K562 (cell line): ENCODE measurements at regions not wholly inside any gene's neighbourhood (a gene's known extent, or its start where the extent isn't known, plus 50 kb on each side); places are given as distances from the start of the nearest gene placed in this dataset.

Experiments used
- HDAC3 ChIP-seq: fragments of 450-650 bp; IDR thresholded peaks from 2 replicates; pipeline ENCODE4 v1.6.1; 2018; ENCODE audit warnings: borderline replicate concordance, mild to moderate bottlenecking, moderate library complexity; ENCODE audit not compliant: partially characterized antibody
- KLF13 ChIP-seq: fragments of 450-650 bp; IDR thresholded peaks from 2 replicates; pipeline ENCODE4 v1.6.1; 2016; ENCODE audit warnings: missing genetic modification characterization, low read depth, mild to moderate bottlenecking, missing compliant biosample characterization, moderate library complexity, borderline replicate concordance
- MTA2 ChIP-seq: fragments of 450-650 bp; IDR thresholded peaks from 2 replicates; pipeline ENCODE4 v1.6.1; 2016; ENCODE audit warnings: low read depth
- PPARD ChIP-seq: fragments of 250-450 bp; sonication (Bioruptor Pico); IDR thresholded peaks from 2 replicates; pipeline ENCODE4 v1.8.0; 2022; ENCODE audit warnings: inconsistent platforms, mild to moderate bottlenecking, moderate library complexity
- SMAD3 ChIP-seq: fragments of 450-650 bp; formaldehyde crosslinking; conservative IDR thresholded peaks from 2 replicates; pipeline ENCODE4 v1.4.0; 2020; ENCODE audit warnings: mild to moderate bottlenecking
- TGIF2 ChIP-seq: sonication (generic); formaldehyde crosslinking; IDR thresholded peaks from 2 replicates; pipeline ENCODE4 v1.8.1; 2022; ENCODE audit warnings: mild to moderate bottlenecking, missing genetic modification reagents, moderate library complexity
- YBX1 ChIP-seq: fragments of 450-650 bp; IDR thresholded peaks from 2 replicates; pipeline ENCODE4 v1.7.1; 2016; ENCODE audit warnings: mild to moderate bottlenecking
- TF ChIP-seq, protein P1 (sequence below): sonication (generic); formaldehyde crosslinking; IDR thresholded peaks from 2 replicates; pipeline ENCODE4 v1.8.1; 2023; ENCODE audit warnings: missing genetic modification reagents, mild to moderate bottlenecking, borderline replicate concordance

DNA sequence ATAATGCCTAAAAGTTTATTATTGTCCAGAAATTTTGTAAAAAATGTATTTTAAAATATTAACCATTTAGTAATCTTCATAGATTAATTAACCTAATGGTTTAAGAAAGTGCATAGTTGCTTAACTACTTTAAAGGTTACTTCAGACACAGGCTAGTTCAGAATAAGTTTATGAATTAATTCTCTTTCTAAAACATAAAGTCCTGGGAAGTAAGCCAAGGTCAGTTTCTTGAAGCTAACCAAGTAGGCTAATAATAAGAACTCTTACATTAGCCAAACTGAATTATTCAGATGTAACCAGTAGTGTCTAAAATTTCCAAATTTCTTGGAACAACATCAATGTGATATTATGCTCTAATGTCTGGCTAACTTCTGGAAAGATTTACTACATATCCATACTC is 790.4 kb downstream of the NCAM2 start (continued):
- TF ChIP-seq HDAC3, result no peak
- no peak for TF ChIP-seq TGIF2
- no peak for TF ChIP-seq SMAD3 (CRISPR knock-in tag)
- no peak for TF ChIP-seq KLF13 (tag)
- no peak for TF ChIP-seq PPARD (CRISPR knock-in tag)
- TF ChIP-seq MTA2, result no peak
- no peak for TF ChIP-seq YBX1
- TF ChIP-seq, protein P1, sequence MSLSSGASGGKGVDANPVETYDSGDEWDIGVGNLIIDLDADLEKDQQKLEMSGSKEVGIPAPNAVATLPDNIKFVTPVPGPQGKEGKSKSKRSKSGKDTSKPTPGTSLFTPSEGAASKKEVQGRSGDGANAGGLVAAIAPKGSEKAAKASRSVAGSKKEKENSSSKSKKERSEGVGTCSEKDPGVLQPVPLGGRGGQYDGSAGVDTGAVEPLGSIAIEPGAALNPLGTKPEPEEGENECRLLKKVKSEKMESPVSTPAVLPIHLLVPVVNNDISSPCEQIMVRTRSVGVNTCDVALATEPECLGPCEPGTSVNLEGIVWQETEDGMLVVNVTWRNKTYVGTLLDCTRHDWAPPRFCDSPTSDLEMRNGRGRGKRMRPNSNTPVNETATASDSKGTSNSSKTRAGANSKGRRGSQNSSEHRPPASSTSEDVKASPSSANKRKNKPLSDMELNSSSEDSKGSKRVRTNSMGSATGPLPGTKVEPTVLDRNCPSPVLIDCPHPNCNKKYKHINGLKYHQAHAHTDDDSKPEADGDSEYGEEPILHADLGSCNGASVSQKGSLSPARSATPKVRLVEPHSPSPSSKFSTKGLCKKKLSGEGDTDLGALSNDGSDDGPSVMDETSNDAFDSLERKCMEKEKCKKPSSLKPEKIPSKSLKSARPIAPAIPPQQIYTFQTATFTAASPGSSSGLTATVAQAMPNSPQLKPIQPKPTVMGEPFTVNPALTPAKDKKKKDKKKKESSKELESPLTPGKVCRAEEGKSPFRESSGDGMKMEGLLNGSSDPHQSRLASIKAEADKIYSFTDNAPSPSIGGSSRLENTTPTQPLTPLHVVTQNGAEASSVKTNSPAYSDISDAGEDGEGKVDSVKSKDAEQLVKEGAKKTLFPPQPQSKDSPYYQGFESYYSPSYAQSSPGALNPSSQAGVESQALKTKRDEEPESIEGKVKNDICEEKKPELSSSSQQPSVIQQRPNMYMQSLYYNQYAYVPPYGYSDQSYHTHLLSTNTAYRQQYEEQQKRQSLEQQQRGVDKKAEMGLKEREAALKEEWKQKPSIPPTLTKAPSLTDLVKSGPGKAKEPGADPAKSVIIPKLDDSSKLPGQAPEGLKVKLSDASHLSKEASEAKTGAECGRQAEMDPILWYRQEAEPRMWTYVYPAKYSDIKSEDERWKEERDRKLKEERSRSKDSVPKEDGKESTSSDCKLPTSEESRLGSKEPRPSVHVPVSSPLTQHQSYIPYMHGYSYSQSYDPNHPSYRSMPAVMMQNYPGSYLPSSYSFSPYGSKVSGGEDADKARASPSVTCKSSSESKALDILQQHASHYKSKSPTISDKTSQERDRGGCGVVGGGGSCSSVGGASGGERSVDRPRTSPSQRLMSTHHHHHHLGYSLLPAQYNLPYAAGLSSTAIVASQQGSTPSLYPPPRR (CRISPR knock-in tag), result no peak
